Stimulated activated CD4-positive, alpha-beta T cell treated with anti-CD3 and anti-CD28 coated beads, Interleukin-2, amount 100 ng/mL, for 24 hours (primary cell): ENCODE measurements at regions not wholly inside any gene's neighbourhood (a gene's known extent, or its start where the extent isn't known, plus 50 kb on each side); places are given as distances from the start of the nearest gene placed in this dataset.
"Not testable (repeated sequence)": the region's sequence is repeated elsewhere in the genome, so short reads cannot be mapped to it uniquely, and the experiment has no call there.

ENCODE experiments used
- DNase-seq, 2 donors: peaks; one replicate each; pipeline ENCODE4 v3.0.0-alpha.2; 2020

DNA sequence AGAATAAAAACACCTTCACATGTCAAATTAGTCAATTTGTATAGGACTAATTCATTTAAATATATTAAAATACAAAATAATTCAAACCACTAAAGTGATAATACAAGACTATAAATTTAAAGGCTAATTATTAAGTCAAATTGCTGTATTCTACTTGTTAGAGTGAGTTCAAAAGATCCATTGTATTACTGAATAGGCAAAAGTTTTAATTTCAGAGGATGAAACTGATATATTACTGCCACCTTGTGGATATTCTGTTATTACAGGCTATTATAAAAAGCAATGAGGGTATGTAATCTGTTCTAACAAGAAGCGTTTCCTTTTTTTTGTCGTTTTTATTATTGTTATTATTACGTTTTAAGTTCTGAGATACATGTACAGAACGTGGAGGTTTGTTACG is 1825.5 kb upstream of the TPTE start:
- DNase-seq = not testable (repeated sequence)

DNA sequence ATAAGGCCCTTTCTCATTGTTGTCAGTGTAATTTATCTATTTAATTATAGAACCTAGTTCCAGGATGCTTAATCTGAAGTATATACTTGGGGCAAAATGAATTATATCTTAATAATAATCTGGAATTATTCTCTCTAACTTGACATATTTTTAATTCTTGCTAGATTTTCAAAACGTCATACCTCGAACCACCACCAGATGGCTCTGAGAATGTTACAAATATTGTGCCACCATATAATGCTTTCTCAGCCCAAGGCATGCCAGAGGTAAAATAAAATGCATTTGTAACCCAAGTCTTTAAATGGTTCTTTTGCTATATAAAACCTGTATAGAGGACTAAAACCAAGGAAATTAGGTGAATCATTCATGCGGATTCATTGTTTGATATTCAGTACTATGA is 1820.1 kb upstream of the TPTE start:
- peak in 1 of 2 donors; percentile 2 for DNase-seq

DNA sequence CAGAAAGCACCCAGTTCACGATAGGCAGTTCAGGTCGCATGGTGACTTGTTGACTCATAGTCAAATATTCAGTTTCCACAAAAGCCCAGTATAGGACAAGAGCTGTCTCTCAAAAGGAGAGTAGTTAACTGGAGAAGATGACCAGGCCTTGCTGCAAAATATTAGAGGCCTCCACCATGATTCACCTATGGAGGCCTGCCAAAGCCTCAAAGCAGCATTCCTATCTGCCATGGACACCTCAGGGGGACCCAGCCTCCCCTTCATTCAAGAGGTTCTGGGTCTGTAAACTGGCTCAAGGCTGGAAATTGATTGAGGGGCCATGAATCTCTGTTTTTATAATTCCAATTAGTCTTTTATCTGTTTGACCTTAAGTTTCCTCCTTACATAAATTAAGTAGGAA is 1815.6 kb upstream of the TPTE start:
- not testable (repeated sequence) for DNase-seq
